Effector CD8-positive, alpha-beta T cell (primary cell): ENCODE measurements at regions not wholly inside any gene's neighbourhood (a gene's known extent, or its start where the extent isn't known, plus 50 kb on each side); places are given as distances from the start of the nearest gene placed in this dataset.
"Not testable (repeated sequence)": the region's sequence is repeated elsewhere in the genome, so short reads cannot be mapped to it uniquely, and the experiment has no call there.

Experiments used
- DNase-seq: peaks from one replicate; lab custom pipeline; 2025; lab: John Stamatoyannopoulos, UW

- no peak for DNase-seq
Measured at GRCh38 chr10:33067917-33068316, 109.9 kb upstream of the ITGB1 start.

DNA sequence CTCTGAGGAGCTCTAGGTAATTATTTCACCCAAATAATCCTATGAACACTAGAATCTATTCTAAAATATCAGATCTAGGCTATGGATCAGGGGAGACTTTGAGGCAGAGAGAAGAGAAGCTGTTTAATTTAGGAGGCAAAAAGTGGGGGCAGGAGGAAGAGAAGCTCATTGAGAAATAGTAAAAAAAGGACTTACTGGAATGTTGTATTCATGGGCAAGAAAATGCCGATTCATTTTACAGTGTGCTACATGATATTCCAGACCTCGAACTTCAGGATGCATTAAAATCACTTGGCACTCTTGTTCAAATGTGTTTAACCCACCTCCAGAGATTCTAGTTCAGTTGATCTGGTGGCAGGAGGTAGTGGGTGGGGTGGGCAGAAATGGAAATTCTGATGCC, 109.5 kb upstream of the ITGB1 start:
- DNase-seq, result no peak

DNA sequence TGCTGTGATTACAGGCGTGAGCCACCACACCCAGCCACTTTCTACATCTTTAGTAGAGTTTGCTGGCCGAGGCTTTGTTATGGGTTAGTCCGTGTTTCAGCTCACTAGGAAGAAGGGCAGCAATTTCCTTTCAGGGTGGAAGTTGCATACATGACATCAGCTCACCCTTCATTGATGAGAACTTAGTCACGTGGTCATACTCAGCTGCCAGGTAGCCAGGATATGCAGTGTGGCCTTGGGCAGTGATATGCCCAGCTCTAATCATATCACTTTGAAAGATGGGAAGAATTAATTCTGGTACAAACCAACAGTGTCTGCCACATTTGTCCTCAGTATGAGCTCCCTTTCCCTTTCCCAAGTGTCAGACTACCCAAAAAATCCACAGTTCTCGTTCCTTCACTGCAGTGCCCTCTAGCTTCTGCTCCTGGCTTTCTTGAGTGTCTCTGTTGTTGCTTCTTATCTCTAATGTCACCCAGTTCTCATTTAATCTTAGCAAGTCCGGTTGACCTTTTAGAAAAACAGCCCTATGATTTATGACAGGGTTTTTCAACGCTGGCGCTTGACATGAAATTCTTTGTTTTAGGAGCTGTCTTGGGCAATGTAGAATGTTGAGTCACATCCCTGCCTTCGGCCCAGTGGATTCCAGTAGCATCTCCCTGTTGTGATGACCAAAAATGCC, 108.7 kb upstream of the ITGB1 start:
- no peak for DNase-seq

DNA sequence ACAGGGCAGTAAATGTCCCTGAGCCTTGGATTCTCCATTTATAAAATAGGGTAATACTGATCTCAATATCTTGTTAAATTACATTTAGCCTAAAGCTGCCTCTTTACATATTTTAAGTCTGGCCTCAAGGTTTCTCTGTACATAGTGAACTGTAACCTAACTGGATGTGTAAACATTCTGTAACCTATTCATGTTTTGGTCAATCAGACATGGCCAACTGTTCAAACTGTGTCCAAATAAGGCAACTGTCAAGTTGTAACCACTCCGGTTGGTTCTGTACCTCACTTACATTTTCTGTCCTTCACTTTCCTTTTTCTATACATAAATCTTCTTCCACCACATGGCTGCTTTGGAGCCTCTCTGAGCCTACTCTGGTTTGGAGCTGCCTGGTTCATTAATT, 107.1 kb upstream of the ITGB1 start:
- DNase-seq, result no peak

DNA sequence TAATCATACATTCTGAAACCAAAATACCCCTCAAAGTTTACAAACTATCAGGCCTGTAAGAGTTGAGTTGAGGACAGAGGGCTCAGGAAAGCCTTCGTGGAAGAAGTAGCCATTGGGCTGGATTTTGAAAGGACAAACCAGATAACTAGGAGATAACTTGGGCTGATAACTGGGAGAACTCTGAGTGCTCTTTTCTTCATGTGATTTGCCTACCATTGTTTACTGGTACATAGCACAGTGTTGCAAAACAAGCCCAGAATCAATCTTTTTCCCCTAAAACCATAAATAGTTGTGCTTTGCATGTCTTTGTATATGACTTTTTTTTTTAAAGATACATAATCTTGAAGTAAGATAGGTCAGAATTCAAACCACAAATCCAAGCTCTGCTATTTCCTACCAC, 106.7 kb upstream of the ITGB1 start:
- no peak for DNase-seq

DNA sequence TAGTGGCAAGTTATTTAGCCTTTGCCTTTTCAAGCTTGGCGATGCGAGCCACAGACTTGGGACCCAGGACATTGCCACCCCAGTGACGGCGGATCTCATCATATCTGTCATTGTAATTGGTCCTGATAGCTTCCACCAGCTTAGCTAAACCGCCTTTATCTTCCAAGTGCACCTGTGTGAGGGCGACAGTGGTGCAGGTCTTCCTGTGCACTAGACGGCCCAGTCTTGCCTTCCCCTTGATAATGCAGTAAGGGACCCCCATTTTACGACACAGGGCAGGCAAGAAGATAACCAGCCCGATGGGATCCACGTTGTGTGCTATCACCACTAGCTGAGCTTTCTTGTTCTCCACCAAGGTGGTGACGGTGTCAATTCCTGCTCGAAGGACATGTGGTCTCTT, 99.6 kb upstream of the ITGB1 start:
- no peak for DNase-seq

DNA sequence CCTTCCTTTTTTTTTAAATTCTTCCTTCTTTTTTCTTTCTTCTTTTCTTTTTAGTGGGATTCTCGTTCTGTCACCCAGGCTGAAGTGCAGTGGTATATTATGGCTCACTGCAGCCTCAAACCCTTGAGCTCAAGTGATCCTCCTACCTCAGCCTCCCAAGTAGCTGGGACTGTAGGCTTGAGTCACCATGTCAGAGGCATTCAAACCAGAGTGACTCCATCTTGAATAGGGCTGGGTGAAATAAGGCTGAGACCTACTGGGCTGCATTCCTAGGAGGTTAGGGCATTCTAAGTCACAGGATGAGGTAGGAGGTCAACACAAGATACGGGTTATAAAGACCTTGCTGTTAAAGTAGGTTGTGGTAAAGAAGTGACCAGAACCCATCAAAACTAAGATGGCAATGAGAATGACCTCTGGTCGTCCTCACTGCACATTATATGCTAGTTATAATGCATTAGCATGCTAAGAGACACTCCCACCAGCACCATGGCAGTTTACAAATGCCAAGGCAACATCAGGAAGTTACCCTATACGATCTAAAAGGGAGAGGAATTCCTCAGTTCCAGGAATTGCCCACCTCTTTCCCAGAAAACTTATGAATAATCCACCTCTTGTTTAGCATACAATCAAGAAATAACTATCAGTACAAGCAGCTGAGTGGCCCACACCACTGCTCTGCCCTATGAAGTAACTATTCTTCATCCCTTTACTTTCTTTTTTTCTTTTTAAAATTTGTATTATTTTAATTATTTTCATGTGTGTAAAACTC, 99.0 kb upstream of the ITGB1 start:
- no peak for DNase-seq

- DNase-seq, result no peak
Measured at GRCh38 chr10:33055625-33056024, 97.6 kb upstream of the ITGB1 start.

GRCh38 chr10:33052915-33053810, 95.1 kb upstream of the ITGB1 start:
- no peak for DNase-seq

- DNase-seq, result no peak
Measured at GRCh38 chr10:33052263-33052875, 94.3 kb upstream of the ITGB1 start.

- DNase-seq, result not testable (repeated sequence)
Measured at GRCh38 chr10:33049963-33050920, 92.2 kb upstream of the ITGB1 start.

DNA sequence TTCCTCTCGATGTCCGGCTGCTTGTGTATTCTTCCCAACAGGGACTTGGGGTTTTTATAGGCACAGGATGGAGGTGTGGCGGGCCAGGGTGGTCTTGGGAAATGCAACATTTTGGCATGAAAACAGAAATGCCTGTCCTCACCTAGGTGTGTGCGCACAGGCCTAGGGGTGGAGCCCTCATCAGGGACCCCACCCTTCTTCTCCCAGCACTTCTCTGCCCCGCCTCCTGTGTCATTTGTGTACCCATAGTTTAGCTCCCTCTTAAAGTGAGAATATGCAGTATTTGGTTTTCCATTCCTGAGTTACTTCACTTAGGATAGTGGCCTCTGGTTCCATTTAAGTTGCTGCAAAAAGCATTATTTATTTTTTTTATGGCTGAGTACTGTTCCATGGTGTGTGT, 90.2 kb upstream of the ITGB1 start:
- no peak for DNase-seq

DNA sequence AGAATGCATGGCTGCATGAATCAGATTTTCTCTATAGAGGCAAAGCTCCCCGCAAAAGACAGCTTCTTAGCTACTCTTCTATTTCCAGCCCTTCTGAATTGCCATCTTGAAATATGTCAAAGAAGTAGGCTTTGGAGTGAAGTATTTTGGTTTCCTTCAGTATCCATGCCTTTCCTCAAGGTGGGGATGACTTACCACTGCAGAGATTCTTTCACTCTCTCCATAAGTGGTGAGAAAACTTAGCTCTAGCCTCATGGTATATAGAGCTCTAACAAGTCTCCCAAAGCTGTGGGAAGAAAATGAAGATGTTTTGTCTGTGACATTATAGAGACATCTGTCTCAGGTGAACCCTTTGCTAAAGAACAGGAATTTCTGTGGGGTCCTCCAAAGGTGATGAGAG, 89.6 kb upstream of the ITGB1 start:
- no peak for DNase-seq

DNA sequence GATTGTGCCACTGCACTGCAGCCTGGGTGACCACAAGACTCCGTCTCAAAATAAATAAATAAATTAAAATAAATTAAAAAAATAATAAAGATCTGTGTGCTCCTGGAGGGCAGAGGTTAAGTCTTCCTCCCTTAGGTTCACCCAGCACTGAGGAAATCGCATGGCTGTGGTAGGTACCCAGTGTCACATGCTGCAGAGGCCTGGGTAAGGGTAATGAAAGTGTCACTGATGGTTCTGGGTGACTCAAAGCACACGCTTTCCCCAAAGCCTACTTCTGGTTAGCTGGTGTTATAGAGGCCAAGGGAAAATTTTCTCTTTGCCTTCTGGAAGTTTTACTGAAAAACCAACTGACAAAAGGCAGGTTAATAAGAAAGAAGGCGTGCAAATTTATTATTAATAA, 88.8 kb upstream of the ITGB1 start:
- DNase-seq, result no peak

DNA sequence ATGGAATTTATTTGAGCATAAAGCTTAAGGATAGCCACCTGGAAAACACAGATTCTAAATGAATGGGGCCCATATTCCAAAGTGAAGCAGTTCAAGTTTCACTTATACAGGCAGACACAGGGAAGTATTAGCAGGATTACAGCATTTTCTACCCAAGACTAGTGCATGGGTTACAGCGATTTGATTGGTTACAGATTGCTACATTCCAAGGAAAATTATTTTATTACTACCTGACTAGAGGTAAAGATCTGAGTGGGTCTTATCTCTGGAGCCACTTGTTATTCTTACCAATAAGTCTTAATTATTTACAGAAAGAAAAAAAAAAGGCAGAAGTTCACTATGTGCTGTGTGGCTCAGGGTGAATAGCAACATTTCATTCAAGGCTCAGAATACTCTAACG, 87.4 kb upstream of the ITGB1 start:
- DNase-seq, result no peak

DNA sequence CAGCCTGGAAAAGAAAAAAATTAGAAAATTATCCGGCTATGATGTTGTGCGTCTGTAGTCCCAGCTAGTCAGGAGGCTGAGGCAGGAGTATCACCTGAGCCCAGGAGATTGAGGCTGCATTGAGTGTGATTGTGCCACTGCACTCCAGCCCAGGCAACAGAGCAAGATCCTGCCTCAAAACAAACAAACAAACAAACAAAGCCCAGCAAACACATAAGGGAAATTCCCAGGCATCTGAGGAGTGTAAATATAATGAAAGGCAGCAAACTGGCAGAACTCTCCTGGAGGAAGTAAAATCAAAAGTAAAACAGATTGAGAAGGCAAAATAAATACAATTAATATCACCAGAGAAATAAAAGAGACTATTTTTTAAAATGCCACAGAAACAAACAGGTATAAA, 84.5 kb upstream of the ITGB1 start:
- no peak for DNase-seq

GRCh38 chr10:33041783-33042437, 83.9 kb upstream of the ITGB1 start:
- no peak for DNase-seq

GRCh38 chr10:33040436-33040835, 82.4 kb upstream of the ITGB1 start:
- no peak for DNase-seq

DNA sequence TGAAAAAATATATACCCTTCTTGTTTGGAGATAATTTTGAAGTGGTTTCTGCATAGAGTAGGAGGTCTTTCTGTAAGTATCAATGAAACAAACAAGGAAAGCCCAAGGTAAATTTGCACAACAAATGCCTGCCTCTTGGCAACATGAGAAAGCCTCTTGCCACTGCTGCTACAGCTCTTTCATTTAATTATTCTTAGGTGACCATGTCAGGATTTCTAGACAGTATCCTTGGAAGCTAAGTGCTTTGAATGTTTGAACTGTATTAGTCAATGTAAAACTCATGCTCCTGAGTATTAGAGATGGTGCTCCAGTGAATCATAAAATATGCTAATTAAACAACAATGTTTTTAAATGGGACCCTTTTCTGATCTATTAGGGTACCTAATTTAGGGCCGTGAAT, 81.2 kb upstream of the ITGB1 start:
- DNase-seq, result no peak

GRCh38 chr10:33038672-33039071, 80.6 kb upstream of the ITGB1 start:
- DNase-seq, result no peak

- DNase-seq, result no peak
Measured at GRCh38 chr10:33037726-33038125, 79.7 kb upstream of the ITGB1 start.
